NB4 (cell line): ENCODE measurements at regions not wholly inside any gene's neighbourhood (a gene's known extent, or its start where the extent isn't known, plus 50 kb on each side); places are given as distances from the start of the nearest gene placed in this dataset.

Experiments
- MYC ChIP-seq: IDR thresholded peaks from 2 replicates; pipeline ENCODE4 v1.6.1; 2011; ENCODE audit warnings: low read depth, low read length
- POLR2A ChIP-seq: IDR thresholded peaks from 2 replicates; pipeline ENCODE4 v1.6.1; 2011; ENCODE audit warnings: mild to moderate bottlenecking; ENCODE audit not compliant: insufficient read length; ENCODE audit errors: extremely low read depth
- TF ChIP-seq, protein P1 (sequence below): IDR thresholded peaks from one replicate; pipeline ENCODE4 v1.5.1; 2012; ENCODE audit warnings: low read depth, low read length
- TF ChIP-seq, protein P2 (sequence below): IDR thresholded peaks from 2 replicates; pipeline ENCODE4 v1.6.1; 2011; ENCODE audit warnings: low read depth, low read length

DNA sequence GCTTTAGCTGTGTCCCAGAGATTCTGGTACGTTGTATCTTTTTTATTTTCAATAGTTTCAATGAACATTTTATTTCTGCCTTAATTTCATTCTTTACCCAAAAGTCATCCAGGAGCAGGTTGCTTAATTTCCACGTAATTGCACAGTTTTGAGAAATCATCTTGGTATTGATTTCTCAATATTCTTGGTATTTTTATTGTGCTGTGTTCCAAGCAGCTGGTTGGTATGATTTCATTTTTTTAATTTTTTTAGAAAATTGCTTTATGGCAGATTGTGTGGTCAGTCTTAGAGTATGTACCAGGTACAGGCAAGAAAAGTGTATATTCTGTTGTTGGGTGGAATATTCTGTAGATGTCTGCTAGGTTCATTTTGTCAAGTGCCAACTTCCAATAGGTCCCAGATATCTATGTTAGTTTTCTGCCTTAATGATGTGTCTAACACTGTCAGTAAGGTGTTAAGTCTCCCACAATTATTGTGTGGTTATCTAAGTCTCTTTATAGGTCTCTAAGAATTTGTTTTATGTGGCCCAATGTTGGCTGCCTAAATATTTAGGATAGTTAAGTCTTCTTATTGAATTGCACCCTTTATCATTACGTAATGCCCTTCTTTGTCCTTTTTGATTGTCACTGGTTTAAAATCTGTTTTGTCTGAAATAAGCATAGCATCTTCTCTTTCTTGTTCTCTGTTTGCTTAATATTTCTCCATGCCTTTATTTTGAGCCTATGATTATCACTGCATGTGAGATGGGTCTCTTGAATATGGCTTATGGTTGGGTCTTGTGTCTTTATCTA is 366.9 kb upstream of the IRAK1BP1 start:
- TF ChIP-seq, protein P1, sequence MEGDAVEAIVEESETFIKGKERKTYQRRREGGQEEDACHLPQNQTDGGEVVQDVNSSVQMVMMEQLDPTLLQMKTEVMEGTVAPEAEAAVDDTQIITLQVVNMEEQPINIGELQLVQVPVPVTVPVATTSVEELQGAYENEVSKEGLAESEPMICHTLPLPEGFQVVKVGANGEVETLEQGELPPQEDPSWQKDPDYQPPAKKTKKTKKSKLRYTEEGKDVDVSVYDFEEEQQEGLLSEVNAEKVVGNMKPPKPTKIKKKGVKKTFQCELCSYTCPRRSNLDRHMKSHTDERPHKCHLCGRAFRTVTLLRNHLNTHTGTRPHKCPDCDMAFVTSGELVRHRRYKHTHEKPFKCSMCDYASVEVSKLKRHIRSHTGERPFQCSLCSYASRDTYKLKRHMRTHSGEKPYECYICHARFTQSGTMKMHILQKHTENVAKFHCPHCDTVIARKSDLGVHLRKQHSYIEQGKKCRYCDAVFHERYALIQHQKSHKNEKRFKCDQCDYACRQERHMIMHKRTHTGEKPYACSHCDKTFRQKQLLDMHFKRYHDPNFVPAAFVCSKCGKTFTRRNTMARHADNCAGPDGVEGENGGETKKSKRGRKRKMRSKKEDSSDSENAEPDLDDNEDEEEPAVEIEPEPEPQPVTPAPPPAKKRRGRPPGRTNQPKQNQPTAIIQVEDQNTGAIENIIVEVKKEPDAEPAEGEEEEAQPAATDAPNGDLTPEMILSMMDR: no peak
- no peak for TF ChIP-seq MYC
- TF ChIP-seq POLR2A: no peak
- TF ChIP-seq, protein P2, sequence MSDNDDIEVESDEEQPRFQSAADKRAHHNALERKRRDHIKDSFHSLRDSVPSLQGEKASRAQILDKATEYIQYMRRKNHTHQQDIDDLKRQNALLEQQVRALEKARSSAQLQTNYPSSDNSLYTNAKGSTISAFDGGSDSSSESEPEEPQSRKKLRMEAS: no peak
